ENCODE measurements at regions not wholly inside any gene's neighbourhood (a gene's known extent, or its start where the extent isn't known, plus 50 kb on each side); places are given as distances from the start of the nearest gene placed in this dataset.

DNA sequence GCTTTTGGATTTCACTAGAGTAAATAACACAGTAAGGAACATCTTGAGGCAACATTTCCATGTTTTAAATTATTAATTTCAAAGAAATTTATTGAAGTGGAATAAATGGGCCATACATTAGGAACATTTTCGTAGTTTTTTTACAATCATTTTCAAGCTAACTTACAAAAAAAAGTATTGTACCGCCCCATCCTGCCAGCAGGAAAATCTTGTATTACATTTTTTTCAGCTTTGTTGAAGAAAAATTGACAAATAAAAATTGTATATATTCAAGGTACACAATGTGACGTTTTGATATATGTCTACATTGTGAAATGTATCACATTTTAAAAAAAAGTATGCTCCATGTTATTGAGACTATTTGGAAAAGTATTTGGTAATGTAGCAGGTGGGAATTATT lies 1001.9 kb upstream of the NR2F2 start:
- no peak for DNase-seq
- CTCF ChIA-PET: no interaction called here
- Histone ChIP-seq H3K9me3 (no peaks in the 10 kb centered on the region), H3K27me3 (ENCODE audit: insufficient read depth) (no peaks in the 10 kb centered on the region), H3K27ac (ENCODE audit: low read depth in 2 of 2, low read length in 1 of 2) (no peak overlapping the region), H2AFZ (ENCODE audit: low read depth) (no peak overlapping the region), H3K79me2 (ENCODE audit: insufficient read depth) (no peaks in the 10 kb centered on the region), H3K9ac (no peak overlapping the region), H3K4me1 (ENCODE audit: control insufficient read depth in 1 of 2, insufficient read depth in 2 of 2, low read depth in 1 of 2, low read length in 1 of 2) (no peaks in the 10 kb centered on the region), H3K4me2 (no peak overlapping the region), H3F3A (replicated peaks; ENCODE audit: insufficient read depth) (no peaks in the 10 kb centered on the region), H4K20me1 (ENCODE audit: insufficient read depth) (no peaks in the 10 kb centered on the region), H3K36me3 (replicated peaks in 1 of 2; ENCODE audit: control insufficient read depth in 1 of 2, insufficient read depth in 2 of 2, low read length in 1 of 2) (no peaks in the 10 kb centered on the region), H3K4me3 (ENCODE audit: low read depth in 2 of 2, low read length in 1 of 2) (no peak overlapping the region), H3K9me2 (no peaks in the 10 kb centered on the region)
- WGBS (ENCODE audit: low lambda C conversion rate): 4% methylated on average over 3 of the region's 3 CpGs
- POLR2A ChIA-PET: no interaction called here
- TF ChIP-seq CHD2 (IDR thresholded peaks at IDR 0.05; ENCODE audit: low read length, partially characterized antibody) (no peak), MXI1 (IDR thresholded peaks at IDR 0.05; ENCODE audit: low read depth, low read length) (no peak)

DNA sequence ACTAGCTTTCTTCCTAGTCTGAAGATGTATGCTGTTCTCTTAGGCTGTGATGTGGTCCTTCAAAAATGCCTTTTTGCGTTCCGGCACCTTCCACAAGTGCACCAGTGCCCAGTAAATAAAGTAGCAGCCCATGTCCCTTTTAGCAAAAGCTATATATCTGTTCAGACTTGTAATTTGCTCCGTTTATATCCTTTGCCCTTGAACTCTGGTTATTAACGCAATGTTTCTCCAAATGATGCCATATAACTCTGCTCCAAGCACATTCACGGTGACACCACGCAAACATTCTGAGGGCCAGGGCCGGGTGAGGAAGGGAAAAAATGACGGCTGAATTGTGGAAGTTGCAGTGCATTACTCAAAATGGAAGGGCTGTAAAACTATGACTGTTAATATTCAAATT lies 1001.1 kb upstream of the NR2F2 start:
- Histone ChIP-seq H3K27ac (ENCODE audit: low read depth in 2 of 2, low read length in 1 of 2) (no peak overlapping the region), H3K36me3 (replicated peaks in 1 of 2; ENCODE audit: control insufficient read depth in 1 of 2, insufficient read depth in 2 of 2, low read length in 1 of 2) (no peaks in the 10 kb centered on the region), H3K9ac (no peak overlapping the region), H3K27me3 (ENCODE audit: insufficient read depth) (no peaks in the 10 kb centered on the region), H3K9me3 (no peaks in the 10 kb centered on the region), H4K20me1 (ENCODE audit: insufficient read depth) (no peaks in the 10 kb centered on the region), H2AFZ (ENCODE audit: low read depth) (no peak overlapping the region), H3K9me2 (no peaks in the 10 kb centered on the region), H3K79me2 (ENCODE audit: insufficient read depth) (no peaks in the 10 kb centered on the region), H3K4me3 (ENCODE audit: low read depth in 2 of 2, low read length in 1 of 2) (no peak overlapping the region), H3K4me1 (ENCODE audit: control insufficient read depth in 1 of 2, insufficient read depth in 2 of 2, low read depth in 1 of 2, low read length in 1 of 2) (no peaks in the 10 kb centered on the region), H3K4me2 (no peak overlapping the region), H3F3A (replicated peaks; ENCODE audit: insufficient read depth) (no peaks in the 10 kb centered on the region)
- CTCF ChIA-PET: no interaction called here
- DNase-seq: no peak
- TF ChIP-seq, protein P1, sequence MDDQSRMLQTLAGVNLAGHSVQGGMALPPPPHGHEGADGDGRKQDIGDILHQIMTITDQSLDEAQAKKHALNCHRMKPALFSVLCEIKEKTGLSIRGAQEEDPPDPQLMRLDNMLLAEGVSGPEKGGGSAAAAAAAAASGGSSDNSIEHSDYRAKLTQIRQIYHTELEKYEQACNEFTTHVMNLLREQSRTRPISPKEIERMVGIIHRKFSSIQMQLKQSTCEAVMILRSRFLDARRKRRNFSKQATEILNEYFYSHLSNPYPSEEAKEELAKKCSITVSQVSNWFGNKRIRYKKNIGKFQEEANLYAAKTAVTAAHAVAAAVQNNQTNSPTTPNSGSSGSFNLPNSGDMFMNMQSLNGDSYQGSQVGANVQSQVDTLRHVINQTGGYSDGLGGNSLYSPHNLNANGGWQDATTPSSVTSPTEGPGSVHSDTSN (IDR thresholded peaks at IDR 0.05): no peak
- TF ChIP-seq RCOR1 (IDR thresholded peaks at IDR 0.05; ENCODE audit: low read length) (no peak), POLR2AphosphoS5 (IDR thresholded peaks at IDR 0.05; ENCODE audit: low read depth, low read length) (no peak), GATA2 (CRISPR knock-in tag; IDR thresholded peaks at IDR 0.05) (no peak), EZH2phosphoT487 (IDR thresholded peaks at IDR 0.05; ENCODE audit: borderline replicate concordance, low read depth) (no peak), TEAD4 (IDR thresholded peaks at IDR 0.05; ENCODE audit: borderline replicate concordance, insufficient read depth) (no peak), RAD21 (IDR thresholded peaks at IDR 0.05; ENCODE audit: low read length) (no peak), EP300 (IDR thresholded peaks at IDR 0.05; ENCODE audit: borderline replicate concordance in 1 of 2, low read depth in 1 of 2, low read length in 1 of 2) (no peak), FOXJ3 (CRISPR knock-in tag; IDR thresholded peaks at IDR 0.05) (no peak), SIN3A (IDR thresholded peaks at IDR 0.05; ENCODE audit: borderline replicate concordance, low read depth, low read length) (no peak), MEF2A (IDR thresholded peaks at IDR 0.05; ENCODE audit: borderline replicate concordance, low read depth) (no peak), TAF1 (IDR thresholded peaks at IDR 0.05; ENCODE audit: borderline replicate concordance, low read depth, low read length) (no peak), NFIC (IDR thresholded peaks at IDR 0.05; ENCODE audit: borderline replicate concordance) (no peak), NRF1 (IDR thresholded peaks at IDR 0.05; ENCODE audit: low read depth, low read length) (no peak)
- TF ChIP-seq, protein P2, sequence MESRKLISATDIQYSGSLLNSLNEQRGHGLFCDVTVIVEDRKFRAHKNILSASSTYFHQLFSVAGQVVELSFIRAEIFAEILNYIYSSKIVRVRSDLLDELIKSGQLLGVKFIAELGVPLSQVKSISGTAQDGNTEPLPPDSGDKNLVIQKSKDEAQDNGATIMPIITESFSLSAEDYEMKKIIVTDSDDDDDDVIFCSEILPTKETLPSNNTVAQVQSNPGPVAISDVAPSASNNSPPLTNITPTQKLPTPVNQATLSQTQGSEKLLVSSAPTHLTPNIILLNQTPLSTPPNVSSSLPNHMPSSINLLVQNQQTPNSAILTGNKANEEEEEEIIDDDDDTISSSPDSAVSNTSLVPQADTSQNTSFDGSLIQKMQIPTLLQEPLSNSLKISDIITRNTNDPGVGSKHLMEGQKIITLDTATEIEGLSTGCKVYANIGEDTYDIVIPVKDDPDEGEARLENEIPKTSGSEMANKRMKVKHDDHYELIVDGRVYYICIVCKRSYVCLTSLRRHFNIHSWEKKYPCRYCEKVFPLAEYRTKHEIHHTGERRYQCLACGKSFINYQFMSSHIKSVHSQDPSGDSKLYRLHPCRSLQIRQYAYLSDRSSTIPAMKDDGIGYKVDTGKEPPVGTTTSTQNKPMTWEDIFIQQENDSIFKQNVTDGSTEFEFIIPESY (IDR thresholded peaks at IDR 0.05; ENCODE audit: borderline replicate concordance, low read depth): no peak
- TF ChIP-seq, protein P3, sequence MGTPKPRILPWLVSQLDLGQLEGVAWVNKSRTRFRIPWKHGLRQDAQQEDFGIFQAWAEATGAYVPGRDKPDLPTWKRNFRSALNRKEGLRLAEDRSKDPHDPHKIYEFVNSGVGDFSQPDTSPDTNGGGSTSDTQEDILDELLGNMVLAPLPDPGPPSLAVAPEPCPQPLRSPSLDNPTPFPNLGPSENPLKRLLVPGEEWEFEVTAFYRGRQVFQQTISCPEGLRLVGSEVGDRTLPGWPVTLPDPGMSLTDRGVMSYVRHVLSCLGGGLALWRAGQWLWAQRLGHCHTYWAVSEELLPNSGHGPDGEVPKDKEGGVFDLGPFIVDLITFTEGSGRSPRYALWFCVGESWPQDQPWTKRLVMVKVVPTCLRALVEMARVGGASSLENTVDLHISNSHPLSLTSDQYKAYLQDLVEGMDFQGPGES (IDR thresholded peaks at IDR 0.05; ENCODE audit: low read depth, low read length): no peak
- TF ChIP-seq, protein P4, sequence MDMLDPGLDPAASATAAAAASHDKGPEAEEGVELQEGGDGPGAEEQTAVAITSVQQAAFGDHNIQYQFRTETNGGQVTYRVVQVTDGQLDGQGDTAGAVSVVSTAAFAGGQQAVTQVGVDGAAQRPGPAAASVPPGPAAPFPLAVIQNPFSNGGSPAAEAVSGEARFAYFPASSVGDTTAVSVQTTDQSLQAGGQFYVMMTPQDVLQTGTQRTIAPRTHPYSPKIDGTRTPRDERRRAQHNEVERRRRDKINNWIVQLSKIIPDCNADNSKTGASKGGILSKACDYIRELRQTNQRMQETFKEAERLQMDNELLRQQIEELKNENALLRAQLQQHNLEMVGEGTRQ (IDR thresholded peaks at IDR 0.05; ENCODE audit: borderline replicate concordance, low read depth, low read length): no peak
- POLR2A ChIA-PET: no interaction called here
- WGBS (ENCODE audit: low lambda C conversion rate): 43% methylated on average over 8 of the region's 8 CpGs
